ENCODE measurements at regions not wholly inside any gene's neighbourhood (a gene's known extent, or its start where the extent isn't known, plus 50 kb on each side); places are given as distances from the start of the nearest gene placed in this dataset.

DNA sequence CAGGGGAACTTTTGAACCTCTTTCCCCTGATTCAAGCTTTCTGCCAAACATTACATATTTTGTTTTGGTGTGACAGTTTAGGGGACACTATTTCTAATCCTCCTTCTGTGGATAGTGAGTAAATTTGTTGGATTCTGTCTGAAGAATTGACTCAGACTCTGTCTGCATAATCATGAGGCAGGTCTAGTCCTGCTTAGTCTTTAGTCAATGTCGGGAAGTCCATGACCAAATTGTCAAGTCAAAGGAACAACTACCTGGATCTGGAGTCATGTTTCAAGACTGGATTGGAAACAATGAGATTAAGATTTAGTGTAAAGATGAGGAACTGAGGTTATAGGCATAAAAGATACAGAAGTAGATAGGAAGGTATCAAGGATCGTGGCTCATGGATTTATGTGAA lies 100.9 kb downstream of the MAGEB17 start:
- Histone ChIP-seq H3K4me3 (no peak overlapping the region), H3K36me3 (ENCODE audit: insufficient read depth, low read length) (no peaks in the 10 kb centered on the region), H3K9me3 (ENCODE audit: low read depth, low read length) (no peaks in the 10 kb centered on the region), H3K27ac (no peak overlapping the region), H3K9ac (ENCODE audit: insufficient read length) (no peak overlapping the region)
- no peak for TF ChIP-seq POLR2AphosphoS5 (IDR thresholded peaks at IDR 0.05; ENCODE audit: borderline replicate concordance, low read depth, low read length)
- no peak for DNase-seq (ENCODE audit: low read depth, low spot score)

GRCh38 chrX:16278927-16279326 lies 111.6 kb downstream of the MAGEB17 start:
- no peak for DNase-seq (ENCODE audit: low read depth, low spot score)
- TF ChIP-seq FOXP2 (optimal IDR thresholded peaks at IDR 0.05; ENCODE audit: control extremely low read depth, extremely low read length, insufficient read depth) = no peak
- no peak for TF ChIP-seq POLR2AphosphoS5 (IDR thresholded peaks at IDR 0.05; ENCODE audit: borderline replicate concordance, low read depth, low read length)
- no peak for TF ChIP-seq EZH2 (IDR thresholded peaks at IDR 0.05)
- Histone ChIP-seq H3K9me3 (ENCODE audit: low read depth, low read length) (no peaks in the 10 kb centered on the region), H3K4me3 (no peak overlapping the region), H3K36me3 (ENCODE audit: insufficient read depth, low read length) (no peaks in the 10 kb centered on the region), H3K27ac (no peak overlapping the region), H3K9ac (ENCODE audit: insufficient read length) (no peak overlapping the region)

GRCh38 chrX:16282209-16282608 lies 114.9 kb downstream of the MAGEB17 start:
- Histone ChIP-seq H3K27ac (no peak overlapping the region), H3K36me3 (ENCODE audit: insufficient read depth, low read length) (no peaks in the 10 kb centered on the region), H3K9ac (ENCODE audit: insufficient read length) (no peak overlapping the region), H3K9me3 (ENCODE audit: low read depth, low read length) (no peaks in the 10 kb centered on the region), H3K4me3 (no peak overlapping the region)
- DNase-seq (ENCODE audit: low read depth, low spot score) = no peak
- TF ChIP-seq POLR2AphosphoS5 (IDR thresholded peaks at IDR 0.05; ENCODE audit: borderline replicate concordance, low read depth, low read length) = no peak
- TF ChIP-seq EZH2 (IDR thresholded peaks at IDR 0.05) = no peak
- TF ChIP-seq FOXP2 (optimal IDR thresholded peaks at IDR 0.05; ENCODE audit: control extremely low read depth, extremely low read length, insufficient read depth) = no peak

DNA sequence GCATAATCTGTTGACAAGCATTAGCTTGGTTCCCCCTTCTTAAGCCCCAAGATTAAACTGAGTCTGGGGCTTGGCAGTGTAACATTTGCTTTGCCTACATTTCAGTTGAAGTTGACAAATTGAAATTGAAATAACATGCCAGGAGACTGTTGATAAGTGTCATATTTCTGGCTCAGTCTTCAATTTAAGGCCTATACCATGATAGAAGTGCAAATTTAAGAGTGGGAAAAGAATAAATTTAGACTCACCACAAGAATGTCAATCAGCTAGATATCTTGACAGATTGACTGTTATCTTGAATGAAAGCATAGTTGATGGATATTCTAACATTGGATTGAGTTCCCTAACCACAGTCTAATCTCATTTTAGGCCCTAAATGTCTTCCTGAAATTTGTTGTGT lies 117.6 kb downstream of the MAGEB17 start:
- Histone ChIP-seq H3K9me3 (ENCODE audit: low read depth, low read length) (no peaks in the 10 kb centered on the region), H3K27ac (no peak overlapping the region), H3K9ac (ENCODE audit: insufficient read length) (no peak overlapping the region), H3K4me3 (no peak overlapping the region), H3K36me3 (ENCODE audit: insufficient read depth, low read length) (no peaks in the 10 kb centered on the region)
- no peak for TF ChIP-seq EZH2 (IDR thresholded peaks at IDR 0.05)
- no peak for TF ChIP-seq POLR2AphosphoS5 (IDR thresholded peaks at IDR 0.05; ENCODE audit: borderline replicate concordance, low read depth, low read length)
- no peak for TF ChIP-seq FOXP2 (optimal IDR thresholded peaks at IDR 0.05; ENCODE audit: control extremely low read depth, extremely low read length, insufficient read depth)
- DNase-seq (ENCODE audit: low read depth, low spot score) = no peak

GRCh38 chrX:16290997-16291396 lies 123.7 kb downstream of the MAGEB17 start:
- Histone ChIP-seq H3K27ac (no peak overlapping the region), H3K4me3 (no peak overlapping the region), H3K36me3 (ENCODE audit: insufficient read depth, low read length) (no peaks in the 10 kb centered on the region), H3K9ac (ENCODE audit: insufficient read length) (no peak overlapping the region), H3K9me3 (ENCODE audit: low read depth, low read length) (no peaks in the 10 kb centered on the region)
- TF ChIP-seq EZH2 (IDR thresholded peaks at IDR 0.05) (no peak), POLR2AphosphoS5 (IDR thresholded peaks at IDR 0.05; ENCODE audit: borderline replicate concordance, low read depth, low read length) (no peak)
- DNase-seq (ENCODE audit: low read depth, low spot score) = no peak

DNA sequence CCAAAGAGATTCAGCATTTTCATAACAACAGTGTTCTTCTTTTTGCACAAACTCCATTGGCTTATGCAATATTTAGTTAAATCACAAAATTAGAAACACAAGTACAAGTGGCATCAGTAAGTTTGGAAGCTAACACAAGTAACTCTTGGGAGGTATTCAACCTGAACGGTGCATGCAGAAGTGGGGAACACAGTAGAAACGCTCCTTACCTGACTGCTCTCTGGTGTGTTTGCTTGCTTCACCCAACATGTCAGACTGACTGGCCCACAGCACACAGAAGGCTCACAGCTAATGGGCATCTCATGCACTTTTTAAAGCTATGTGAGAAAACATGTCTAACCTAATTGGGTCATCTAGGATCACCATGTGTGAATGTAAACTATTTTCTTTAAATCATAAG lies 133.6 kb downstream of the MAGEB17 start:
- H3K27ac ChIP-seq = no peak overlapping the region
- no peak for DNase-seq (ENCODE audit: low read depth, low spot score)

DNA sequence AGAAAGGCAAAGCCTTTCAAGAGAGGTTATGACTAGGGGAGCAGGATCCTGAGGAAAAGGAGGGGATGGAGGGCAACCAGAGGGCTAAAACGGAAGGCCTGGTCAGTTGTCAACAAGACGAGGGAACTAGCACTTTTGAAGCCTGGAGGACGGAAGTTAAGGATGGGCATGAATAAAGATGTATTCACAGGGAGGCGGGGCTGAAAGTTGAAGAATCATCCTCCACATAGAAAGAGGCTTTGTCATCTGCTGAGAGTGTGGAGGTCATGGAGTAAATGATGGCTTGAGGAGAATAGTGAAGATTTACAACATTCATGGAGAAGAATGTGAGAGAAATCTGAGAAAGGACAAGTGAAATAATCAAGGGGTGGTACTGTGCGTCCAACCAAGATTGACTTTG lies 137.5 kb downstream of the MAGEB17 start:
- Histone ChIP-seq H3K4me3 (no peak overlapping the region), H3K9me3 (ENCODE audit: low read depth, low read length) (no peaks in the 10 kb centered on the region), H3K9ac (ENCODE audit: insufficient read length) (no peak overlapping the region), H3K36me3 (ENCODE audit: insufficient read depth, low read length) (no peaks in the 10 kb centered on the region), H3K27ac (no peak overlapping the region)
- TF ChIP-seq EZH2 (IDR thresholded peaks at IDR 0.05) = no peak
- no peak for TF ChIP-seq FOXP2 (optimal IDR thresholded peaks at IDR 0.05; ENCODE audit: control extremely low read depth, extremely low read length, insufficient read depth)
- TF ChIP-seq POLR2AphosphoS5 (IDR thresholded peaks at IDR 0.05; ENCODE audit: borderline replicate concordance, low read depth, low read length) = no peak
- DNase-seq (ENCODE audit: low read depth, low spot score) = no peak

More for the DNA sequence above, 133.6 kb downstream of the MAGEB17 start:
- no peak overlapping the region for H3K4me3 ChIP-seq
- TF ChIP-seq EZH2 (IDR thresholded peaks at IDR 0.05) = no peak
- no peak for TF ChIP-seq FOXP2 (optimal IDR thresholded peaks at IDR 0.05; ENCODE audit: control extremely low read depth, extremely low read length, insufficient read depth)
- TF ChIP-seq POLR2AphosphoS5 (IDR thresholded peaks at IDR 0.05; ENCODE audit: borderline replicate concordance, low read depth, low read length) = no peak
- no peak overlapping the region for H3K9ac ChIP-seq (ENCODE audit: insufficient read length)
- no peaks in the 10 kb centered on the region for H3K9me3 ChIP-seq (ENCODE audit: low read depth, low read length)
- no peaks in the 10 kb centered on the region for H3K36me3 ChIP-seq (ENCODE audit: insufficient read depth, low read length)

GRCh38 chrX:16305187-16305586 lies 137.9 kb downstream of the MAGEB17 start:
- H3K4me3 ChIP-seq = no peak overlapping the region
- no peak overlapping the region for H3K9ac ChIP-seq (ENCODE audit: insufficient read length)
- no peaks in the 10 kb centered on the region for H3K9me3 ChIP-seq (ENCODE audit: low read depth, low read length)
- no peak for DNase-seq (ENCODE audit: low read depth, low spot score)
- H3K27ac ChIP-seq = no peak overlapping the region
- no peak for TF ChIP-seq EZH2 (IDR thresholded peaks at IDR 0.05)
- no peak for TF ChIP-seq FOXP2 (optimal IDR thresholded peaks at IDR 0.05; ENCODE audit: control extremely low read depth, extremely low read length, insufficient read depth)
- H3K36me3 ChIP-seq (ENCODE audit: insufficient read depth, low read length) = no peaks in the 10 kb centered on the region

DNA sequence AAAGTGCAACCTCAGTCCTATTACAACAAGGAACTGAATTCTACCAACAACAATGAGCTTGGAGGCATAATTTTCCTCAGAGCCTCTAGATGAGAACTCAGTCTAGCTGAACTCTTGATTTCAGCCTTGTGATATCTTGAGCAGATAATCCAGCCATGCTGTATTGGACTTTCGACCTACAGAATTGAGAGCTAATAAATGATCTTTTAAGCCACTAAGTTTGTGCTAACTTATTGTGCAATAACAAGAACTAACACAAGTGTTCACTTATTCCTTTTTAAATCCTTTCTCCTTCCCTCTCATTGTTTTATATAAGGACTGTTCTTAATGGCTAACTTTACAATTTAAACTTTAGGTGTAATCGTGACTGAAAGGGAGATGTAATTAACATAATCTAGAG lies 140.7 kb downstream of the MAGEB17 start:
- Histone ChIP-seq H3K9me3 (ENCODE audit: low read depth, low read length) (no peaks in the 10 kb centered on the region), H3K9ac (ENCODE audit: insufficient read length) (no peak overlapping the region), H3K4me3 (no peak overlapping the region), H3K36me3 (ENCODE audit: insufficient read depth, low read length) (no peaks in the 10 kb centered on the region), H3K27ac (no peak overlapping the region)
- TF ChIP-seq FOXP2 (optimal IDR thresholded peaks at IDR 0.05; ENCODE audit: control extremely low read depth, extremely low read length, insufficient read depth) (no peak), POLR2AphosphoS5 (IDR thresholded peaks at IDR 0.05; ENCODE audit: borderline replicate concordance, low read depth, low read length) (no peak), EZH2 (IDR thresholded peaks at IDR 0.05) (no peak)
- DNase-seq (ENCODE audit: low read depth, low spot score) = no peak

Measured in SK-N-MC (cell line).